Tibial nerve (tissue), 4 donors: ENCODE measurements at regions not wholly inside any gene's neighbourhood (a gene's known extent, or its start where the extent isn't known, plus 50 kb on each side); places are given as distances from the start of the nearest gene placed in this dataset.

Experiments
- CTCF ChIP-seq, 5 experiments: fragments of 200-600 bp in 3 of 5; fragments of 450-650 bp in 2 of 5; sonication (generic) in 3 of 5; IDR thresholded peaks; one replicate each; pipeline ENCODE4 v1.5.1; 2016 to 2019; ENCODE audit warnings: antibody characterized with exemption in 5 of 5, mild to moderate bottlenecking in 3 of 5, moderate library complexity in 2 of 5
- EP300 ChIP-seq, 2 donors: sonication (generic); formaldehyde crosslinking; IDR thresholded peaks; one replicate each; pipeline ENCODE4 v1.6.1; 2017; ENCODE audit warnings: antibody characterized with exemption in 2 of 2, mild to moderate bottlenecking in 1 of 2
- POLR2A ChIP-seq, 2 donors: fragments of 450-650 bp; IDR thresholded peaks; one replicate each; pipeline ENCODE4 v1.6.1; 2017; ENCODE audit warnings: antibody characterized with exemption in 2 of 2, mild to moderate bottlenecking in 2 of 2, moderate library complexity in 2 of 2

GRCh38 chr1:5750186-5751162 lies 241.8 kb downstream of the NPHP4 start:
- TF ChIP-seq CTCF (IDR thresholded peaks at IDR 0.05) (no peak), EP300 (IDR thresholded peaks at IDR 0.05) (no peak), POLR2A (IDR thresholded peaks at IDR 0.05) (no peak)
